Retinal pigment epithelial cell (primary cell): ENCODE measurements at regions not wholly inside any gene's neighbourhood (a gene's known extent, or its start where the extent isn't known, plus 50 kb on each side); places are given as distances from the start of the nearest gene placed in this dataset.

Experiments
- DNase-seq: peaks from one replicate; pipeline ENCODE4 v3.0.0-alpha.2; 2010; ENCODE audit warnings: low read depth
- H3K4me3 ChIP-seq: 2 replicates; pipeline ENCODE4 v1.5.1; 2011; ENCODE audit warnings: mild to moderate bottlenecking, low read length, control low read depth, moderate library complexity
- TF ChIP-seq, protein P1 (sequence below): conservative IDR thresholded peaks from 2 replicates; pipeline ENCODE4 v1.5.1; 2011; ENCODE audit warnings: low read depth, low read length, control low read depth, inconsistent platforms

DNA sequence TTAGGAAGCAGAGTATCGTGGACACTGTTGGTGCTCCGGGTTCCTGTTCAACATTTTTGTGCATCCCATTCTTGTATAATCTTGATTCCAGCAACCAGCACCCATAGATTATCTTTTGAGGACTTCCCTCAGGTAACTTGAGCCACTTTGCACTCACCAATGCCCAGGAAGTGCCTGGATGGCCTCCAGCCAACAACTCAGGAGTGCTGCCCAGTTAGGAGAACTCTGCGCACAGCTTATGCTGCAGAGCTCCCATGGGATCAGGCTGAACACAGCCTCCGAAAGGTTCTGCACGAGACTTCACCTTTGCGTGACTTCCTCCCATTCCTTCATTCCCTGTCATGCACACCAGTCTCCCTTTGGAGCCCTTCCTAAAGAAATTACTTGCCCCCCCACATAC is 64.3 kb upstream of the LRRN1 start:
- TF ChIP-seq, protein P1, sequence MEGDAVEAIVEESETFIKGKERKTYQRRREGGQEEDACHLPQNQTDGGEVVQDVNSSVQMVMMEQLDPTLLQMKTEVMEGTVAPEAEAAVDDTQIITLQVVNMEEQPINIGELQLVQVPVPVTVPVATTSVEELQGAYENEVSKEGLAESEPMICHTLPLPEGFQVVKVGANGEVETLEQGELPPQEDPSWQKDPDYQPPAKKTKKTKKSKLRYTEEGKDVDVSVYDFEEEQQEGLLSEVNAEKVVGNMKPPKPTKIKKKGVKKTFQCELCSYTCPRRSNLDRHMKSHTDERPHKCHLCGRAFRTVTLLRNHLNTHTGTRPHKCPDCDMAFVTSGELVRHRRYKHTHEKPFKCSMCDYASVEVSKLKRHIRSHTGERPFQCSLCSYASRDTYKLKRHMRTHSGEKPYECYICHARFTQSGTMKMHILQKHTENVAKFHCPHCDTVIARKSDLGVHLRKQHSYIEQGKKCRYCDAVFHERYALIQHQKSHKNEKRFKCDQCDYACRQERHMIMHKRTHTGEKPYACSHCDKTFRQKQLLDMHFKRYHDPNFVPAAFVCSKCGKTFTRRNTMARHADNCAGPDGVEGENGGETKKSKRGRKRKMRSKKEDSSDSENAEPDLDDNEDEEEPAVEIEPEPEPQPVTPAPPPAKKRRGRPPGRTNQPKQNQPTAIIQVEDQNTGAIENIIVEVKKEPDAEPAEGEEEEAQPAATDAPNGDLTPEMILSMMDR: no peak
- DNase-seq: no peak
- H3K4me3 ChIP-seq: no peak overlapping the region

DNA sequence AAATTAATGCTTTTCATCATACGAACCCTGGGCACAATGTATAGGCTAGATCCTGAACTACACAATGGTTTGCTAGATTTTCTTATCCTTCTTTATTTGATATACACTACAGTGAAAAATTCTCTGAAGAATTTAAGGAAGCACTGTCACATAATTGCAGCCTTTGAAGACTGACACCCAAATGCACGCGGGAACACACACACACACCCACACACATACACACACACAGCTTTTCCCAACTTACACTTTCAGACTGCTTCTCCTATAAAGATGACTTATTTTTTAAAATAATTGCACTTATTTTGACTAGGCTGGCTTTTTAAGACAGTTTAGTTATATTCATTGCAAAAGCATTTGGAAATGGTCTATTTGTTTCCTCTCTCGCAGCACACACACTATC is 70.0 kb upstream of the LRRN1 start:
- TF ChIP-seq, protein P1: no peak
- no peak for DNase-seq
- H3K4me3 ChIP-seq: no peak overlapping the region

GRCh38 chr3:3726549-3726948 is 72.7 kb upstream of the LRRN1 start:
- H3K4me3 ChIP-seq: no peak overlapping the region
- no peak for DNase-seq
- TF ChIP-seq, protein P1: no peak

GRCh38 chr3:3714572-3714971 is 84.7 kb upstream of the LRRN1 start:
- no peak for DNase-seq
- TF ChIP-seq, protein P1: no peak
- H3K4me3 ChIP-seq: no peak overlapping the region

GRCh38 chr3:3712971-3713370 is 86.3 kb upstream of the LRRN1 start:
- DNase-seq: no peak
- no peak overlapping the region for H3K4me3 ChIP-seq
- TF ChIP-seq, protein P1: no peak

DNA sequence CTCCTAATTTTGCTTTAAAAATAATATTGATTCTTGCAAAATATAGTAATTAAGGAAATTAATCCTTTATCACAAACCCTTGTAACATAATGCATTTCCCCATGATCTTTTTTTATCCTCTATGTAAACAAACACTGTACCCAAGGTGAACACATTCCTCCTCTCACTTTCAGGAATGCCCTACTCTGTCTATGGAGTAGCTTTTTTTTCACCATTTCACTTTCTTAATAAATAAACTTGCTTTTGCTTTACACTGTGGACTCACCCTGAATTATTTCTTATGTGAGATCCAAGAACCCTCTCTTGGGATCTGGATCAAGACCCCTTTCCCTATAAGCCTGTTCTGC is 90.5 kb upstream of the LRRN1 start:
- DNase-seq: no peak
- TF ChIP-seq, protein P1: no peak
- H3K4me3 ChIP-seq: no peak overlapping the region

DNA sequence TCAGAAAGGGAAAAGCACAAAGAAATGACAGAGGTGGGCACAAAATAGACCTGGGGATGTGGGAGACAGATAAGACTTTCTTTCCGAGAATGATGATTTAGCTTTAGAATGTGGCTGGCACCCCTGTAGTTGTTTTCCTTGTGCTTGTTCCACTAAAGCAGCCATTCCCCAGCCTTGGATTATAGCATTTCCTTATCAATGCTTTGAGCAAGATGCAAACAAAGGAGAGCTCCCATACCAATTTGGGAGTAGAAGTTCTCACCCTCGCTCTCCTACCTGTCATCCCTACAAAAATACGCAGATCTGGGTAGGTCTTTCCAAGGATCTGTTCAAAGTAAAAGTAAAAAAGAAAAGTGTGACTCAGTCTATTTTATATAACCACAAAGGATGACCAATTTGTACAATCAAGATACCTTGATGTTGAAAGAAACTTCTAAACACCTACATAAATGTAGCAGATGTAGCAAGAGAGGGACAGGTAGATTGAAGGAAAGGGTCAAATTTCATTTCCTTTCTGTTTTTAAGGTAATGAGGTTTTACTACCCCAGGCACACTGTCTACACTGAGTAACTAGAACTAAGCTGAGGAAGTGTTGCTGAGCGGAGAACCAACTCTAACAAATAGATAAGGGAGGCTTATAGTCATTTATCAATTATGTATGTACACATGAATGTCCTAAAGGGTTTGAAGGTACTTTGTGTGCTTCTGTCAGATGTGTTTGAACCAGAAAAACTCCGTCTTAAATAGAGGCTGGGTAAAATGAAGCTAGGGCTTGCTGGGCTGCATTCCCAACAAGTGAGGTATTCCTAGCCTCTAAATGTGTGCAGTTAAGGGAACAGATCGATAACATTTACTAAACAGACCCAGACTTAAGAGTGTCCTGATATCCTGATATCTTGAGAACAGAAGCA is 91.1 kb upstream of the LRRN1 start:
- H3K4me3 ChIP-seq: no peak overlapping the region
- TF ChIP-seq, protein P1: no peak
- DNase-seq: no peak
